DND-41 (cell line): ENCODE measurements at regions not wholly inside any gene's neighbourhood (a gene's known extent, or its start where the extent isn't known, plus 50 kb on each side); places are given as distances from the start of the nearest gene placed in this dataset.

Experiments
- ATAC-seq: fragments of 200-7000 bp; cut with Tn5 transposase; 3 replicates; pipeline ENCODE4 v1.9.1; 2021; ENCODE audit warnings: low read depth; ENCODE audit not compliant: insufficient read depth
- DNase-seq: peaks from one replicate; pipeline ENCODE4 v3.0.0-alpha.2; 2020
- H2AFZ ChIP-seq: 2 replicates; pipeline ENCODE4 v1.6.0; 2012; ENCODE audit warnings: low read depth, low read length
- H3K27ac ChIP-seq: 2 replicates; pipeline ENCODE4 v1.5.1; 2012; ENCODE audit warnings: low read length, inconsistent platforms
- H3K27me3 ChIP-seq: fragments of 200-600 bp; sonication (generic); 2 replicates; pipeline ENCODE4 v1.6.0; 2012; ENCODE audit warnings: low read length, mild to moderate bottlenecking, inconsistent platforms; ENCODE audit not compliant: insufficient read depth, poor library complexity
- H3K36me3 ChIP-seq: 2 replicates; pipeline ENCODE4 v1.5.1; 2012; ENCODE audit warnings: low read length, inconsistent platforms; ENCODE audit not compliant: insufficient read depth
- H3K4me1 ChIP-seq: 2 replicates; pipeline ENCODE4 v1.5.1; 2012; ENCODE audit warnings: mild to moderate bottlenecking, low read length; ENCODE audit not compliant: insufficient read depth
- H3K4me2 ChIP-seq: 2 replicates; pipeline ENCODE4 v1.6.0; 2012; ENCODE audit warnings: mild to moderate bottlenecking, moderate library complexity, low read length, inconsistent platforms; ENCODE audit not compliant: insufficient read depth
- H3K4me3 ChIP-seq, 2 experiments: fragments of 200-600 bp in 1 of 2; shearing (Covaris generic) in 1 of 2; 2 replicates each; pipeline ENCODE4 v1.5.1; 2012 to 2016; ENCODE audit warnings: inconsistent platforms in 2 of 2, low read length in 2 of 2, mild to moderate bottlenecking in 2 of 2, low read depth in 1 of 2, moderate library complexity in 1 of 2
- H3K79me2 ChIP-seq: 2 replicates; pipeline ENCODE4 v1.6.0; 2012; ENCODE audit warnings: low read length, inconsistent platforms; ENCODE audit not compliant: insufficient read depth
- H3K9ac ChIP-seq: 2 replicates; pipeline ENCODE4 v1.6.0; 2012; ENCODE audit warnings: low read depth, mild to moderate bottlenecking, inconsistent platforms, low read length, moderate library complexity
- H3K9me3 ChIP-seq: 2 replicates; pipeline ENCODE4 v1.5.1; 2012; ENCODE audit warnings: low read length, moderate library complexity, mild to moderate bottlenecking, inconsistent platforms; ENCODE audit not compliant: insufficient read depth, severe bottlenecking
- H4K20me1 ChIP-seq: 2 replicates; pipeline ENCODE4 v1.6.0; 2012; ENCODE audit warnings: low read length; ENCODE audit not compliant: insufficient read depth
- CTCF ChIP-seq: IDR thresholded peaks from 2 replicates; pipeline ENCODE4 v1.5.1; 2012; ENCODE audit warnings: borderline replicate concordance, low read length, moderate library complexity, mild to moderate bottlenecking; ENCODE audit not compliant: poor library complexity, severe bottlenecking; ENCODE audit errors: extremely low read depth
- EZH2 ChIP-seq: IDR thresholded peaks from 3 replicates; pipeline ENCODE4 v1.6.1; 2012; ENCODE audit warnings: borderline replicate concordance, low read depth, mild to moderate bottlenecking, moderate library complexity, low read length, inconsistent platforms; ENCODE audit not compliant: severe bottlenecking

DNA sequence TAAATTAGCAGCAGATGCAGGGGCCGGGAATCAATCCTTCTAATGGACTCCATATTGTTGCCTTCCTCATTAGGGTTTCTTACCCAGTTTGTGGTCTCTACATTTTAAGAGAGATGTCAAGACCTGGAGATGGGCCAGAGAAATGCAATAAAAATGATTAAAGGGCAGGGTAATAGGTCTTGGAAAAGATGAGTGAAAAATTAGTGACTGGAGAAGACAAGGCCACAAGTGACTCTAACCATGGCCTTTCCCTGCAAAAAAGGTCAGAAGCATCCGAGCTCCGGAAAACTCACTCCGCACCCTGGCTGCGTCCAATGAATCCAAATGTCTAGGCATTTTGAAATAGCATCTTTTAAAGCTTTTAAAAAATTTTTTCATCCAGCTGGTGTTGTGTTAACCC is 152.8 kb downstream of the ARRDC4 start:
- no peak for DNase-seq
- Histone ChIP-seq H3K27me3 (no peaks in the 10 kb centered on the region), H3K9ac (no peak overlapping the region), H4K20me1 (no peaks in the 10 kb centered on the region), H2AFZ (no peak overlapping the region), H3K4me1 (peaks cover 15% of the 10 kb centered on the region), H3K36me3 (no peaks in the 10 kb centered on the region), H3K4me3 (no peak overlapping the region), H3K27ac (no peak overlapping the region), H3K79me2 (no peaks in the 10 kb centered on the region), H3K9me3 (peaks cover 4% of the 10 kb centered on the region), H3K4me2 (no peak overlapping the region)
- TF ChIP-seq EZH2 (no peak), CTCF (no peak)
- ATAC-seq = no peak

DNA sequence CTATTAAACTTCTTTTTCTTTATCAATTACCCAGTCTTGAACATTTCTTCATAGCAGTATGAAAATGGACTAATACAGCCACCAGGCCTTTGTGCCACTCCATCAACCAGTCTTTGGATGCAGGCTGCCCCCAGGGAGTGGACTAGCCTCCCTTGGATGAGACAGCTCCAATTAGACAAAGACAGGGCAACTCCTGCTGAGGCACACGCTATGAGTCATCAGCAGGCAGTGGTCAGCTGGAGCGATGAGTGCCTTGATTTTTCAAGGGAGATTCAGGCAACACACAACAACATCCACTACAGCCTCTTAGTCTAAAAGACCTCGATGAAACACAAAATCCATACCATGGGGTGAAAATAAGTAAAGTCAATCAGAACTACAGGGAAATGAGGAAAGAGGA is 160.1 kb downstream of the ARRDC4 start:
- DNase-seq (no peak), ATAC-seq (no peak)
- Histone ChIP-seq H4K20me1 (no peaks in the 10 kb centered on the region), H3K9me3 (no peaks in the 10 kb centered on the region), H3K4me1 (no peaks in the 10 kb centered on the region), H3K36me3 (no peaks in the 10 kb centered on the region), H3K4me3 (no peak overlapping the region), H2AFZ (no peak overlapping the region), H3K9ac (no peak overlapping the region), H3K79me2 (no peaks in the 10 kb centered on the region), H3K27me3 (no peaks in the 10 kb centered on the region), H3K27ac (no peak overlapping the region), H3K4me2 (no peak overlapping the region)
- TF ChIP-seq CTCF (no peak), EZH2 (no peak)

DNA sequence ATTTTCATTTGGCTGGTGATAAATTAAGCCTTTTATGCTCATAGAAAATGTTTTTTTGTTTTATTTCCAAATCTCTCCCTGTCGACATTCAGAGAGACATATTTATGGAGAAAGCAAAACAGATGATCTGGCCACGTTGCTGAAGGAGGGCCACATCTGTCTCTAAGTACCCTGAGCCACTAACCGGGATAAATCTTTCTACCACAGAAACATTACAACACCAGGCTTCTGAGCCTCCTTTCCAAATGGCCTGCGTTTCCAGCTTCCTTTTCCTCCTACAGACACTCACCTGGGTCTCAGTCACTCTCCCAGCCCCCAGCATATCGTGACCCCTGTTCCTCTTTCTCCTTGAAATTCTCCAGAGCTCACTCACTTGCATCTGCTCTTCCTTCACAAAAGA is 161.0 kb downstream of the ARRDC4 start:
- H2AFZ ChIP-seq = no peak overlapping the region
- H3K9ac ChIP-seq = no peak overlapping the region
- H3K27me3 ChIP-seq = no peaks in the 10 kb centered on the region
- TF ChIP-seq EZH2 (no peak), CTCF (no peak)
- no peaks in the 10 kb centered on the region for H3K4me1 ChIP-seq
- no peaks in the 10 kb centered on the region for H3K36me3 ChIP-seq
- H3K4me2 ChIP-seq = no peak overlapping the region
- no peak overlapping the region for H3K4me3 ChIP-seq
- H3K79me2 ChIP-seq = no peaks in the 10 kb centered on the region
- no peak for DNase-seq
- H3K9me3 ChIP-seq = no peaks in the 10 kb centered on the region
- no peak overlapping the region for H3K27ac ChIP-seq
- H4K20me1 ChIP-seq = no peaks in the 10 kb centered on the region
- no peak for ATAC-seq

DNA sequence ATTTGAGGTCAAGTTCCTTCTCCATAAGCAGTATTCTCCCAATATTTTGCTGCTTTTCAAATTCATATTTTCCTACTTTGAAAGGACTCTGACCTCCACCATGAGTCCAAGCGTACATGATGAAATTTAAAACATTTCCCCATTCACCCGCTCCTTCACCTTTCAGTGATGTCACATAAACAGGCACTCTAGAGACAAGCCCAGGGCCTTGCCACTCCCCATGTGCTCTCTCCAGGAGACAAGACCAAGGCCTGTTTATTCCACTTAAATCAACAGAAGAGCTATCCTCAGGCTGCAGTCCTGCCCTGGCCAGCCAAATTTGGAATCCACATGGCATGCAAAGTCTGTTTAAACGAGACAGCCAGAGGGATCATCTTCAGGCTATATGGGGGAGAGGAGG is 161.5 kb downstream of the ARRDC4 start:
- H3K4me3 ChIP-seq = no peak overlapping the region
- TF ChIP-seq CTCF = no peak
- TF ChIP-seq EZH2 = no peak
- no peaks in the 10 kb centered on the region for H3K27me3 ChIP-seq
- no peak overlapping the region; the same call in 1 of the 2 replicates for H2AFZ ChIP-seq
- H3K4me1 ChIP-seq = no peaks in the 10 kb centered on the region
- H3K9ac ChIP-seq = no peak overlapping the region
- no peak overlapping the region for H3K4me2 ChIP-seq
- H4K20me1 ChIP-seq = no peaks in the 10 kb centered on the region
- no peaks in the 10 kb centered on the region for H3K36me3 ChIP-seq
- no peaks in the 10 kb centered on the region for H3K9me3 ChIP-seq
- no peak overlapping the region for H3K27ac ChIP-seq
- H3K79me2 ChIP-seq = no peaks in the 10 kb centered on the region
- DNase-seq (no peak), ATAC-seq (no peak)
